ENCODE measurements at regions not wholly inside any gene's neighbourhood (a gene's known extent, or its start where the extent isn't known, plus 50 kb on each side); places are given as distances from the start of the nearest gene placed in this dataset.

DNA sequence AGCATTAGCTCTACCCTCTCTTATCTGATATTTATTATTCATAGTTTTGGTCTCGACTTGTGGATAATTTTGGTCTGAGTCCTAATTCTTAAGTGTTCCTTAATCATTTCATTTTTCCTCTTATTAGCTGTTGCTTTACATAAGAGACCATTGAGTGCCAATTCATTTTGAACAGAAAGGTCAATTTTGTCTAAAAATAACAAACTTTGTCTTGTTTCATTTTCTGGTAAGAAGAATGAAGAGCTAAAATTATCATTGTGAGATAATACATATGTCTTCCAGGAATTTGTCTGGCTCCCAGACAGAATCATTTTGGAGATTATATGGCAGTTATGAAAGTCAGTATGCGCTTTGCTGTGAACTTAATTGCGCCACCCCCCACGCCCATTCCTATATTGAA lies 1471.8 kb downstream of the PCDH7 start:
- no peak for DNase-seq (ENCODE audit: low spot score)
- Histone ChIP-seq H3K4me3 (no peak overlapping the region), H3K9me3 (ENCODE audit: low read depth) (no peaks in the 10 kb centered on the region), H4K20me1 (ENCODE audit: low read depth) (no peaks in the 10 kb centered on the region), H3K4me1 (no peaks in the 10 kb centered on the region), H2AFZ (replicated peaks) (no peak overlapping the region), H3K27ac (no peak overlapping the region), H3K9ac (no peak overlapping the region), H3K36me3 (no peaks in the 10 kb centered on the region), H3K79me2 (ENCODE audit: low read depth) (no peaks in the 10 kb centered on the region), H3K27me3 (no peaks in the 10 kb centered on the region), H3F3A (ENCODE audit: low read depth) (no peaks in the 10 kb centered on the region), H3K4me2 (no peak overlapping the region)
- H3K27me3 Mint-ChIP-seq (ENCODE audit: insufficient read depth, low read depth): peaks cover 2% of the 10 kb centered on the region
- no peak for TF ChIP-seq EZH2 (IDR thresholded peaks at IDR 0.05)
- no peak for TF ChIP-seq EZH2phosphoT487 (IDR thresholded peaks at IDR 0.05)
- TF ChIP-seq, protein P1, sequence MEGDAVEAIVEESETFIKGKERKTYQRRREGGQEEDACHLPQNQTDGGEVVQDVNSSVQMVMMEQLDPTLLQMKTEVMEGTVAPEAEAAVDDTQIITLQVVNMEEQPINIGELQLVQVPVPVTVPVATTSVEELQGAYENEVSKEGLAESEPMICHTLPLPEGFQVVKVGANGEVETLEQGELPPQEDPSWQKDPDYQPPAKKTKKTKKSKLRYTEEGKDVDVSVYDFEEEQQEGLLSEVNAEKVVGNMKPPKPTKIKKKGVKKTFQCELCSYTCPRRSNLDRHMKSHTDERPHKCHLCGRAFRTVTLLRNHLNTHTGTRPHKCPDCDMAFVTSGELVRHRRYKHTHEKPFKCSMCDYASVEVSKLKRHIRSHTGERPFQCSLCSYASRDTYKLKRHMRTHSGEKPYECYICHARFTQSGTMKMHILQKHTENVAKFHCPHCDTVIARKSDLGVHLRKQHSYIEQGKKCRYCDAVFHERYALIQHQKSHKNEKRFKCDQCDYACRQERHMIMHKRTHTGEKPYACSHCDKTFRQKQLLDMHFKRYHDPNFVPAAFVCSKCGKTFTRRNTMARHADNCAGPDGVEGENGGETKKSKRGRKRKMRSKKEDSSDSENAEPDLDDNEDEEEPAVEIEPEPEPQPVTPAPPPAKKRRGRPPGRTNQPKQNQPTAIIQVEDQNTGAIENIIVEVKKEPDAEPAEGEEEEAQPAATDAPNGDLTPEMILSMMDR (IDR thresholded peaks at IDR 0.05): no peak
- no peak overlapping the region for H3K27ac Mint-ChIP-seq
- no peaks in the 10 kb centered on the region for H3K36me3 Mint-ChIP-seq
- no peak overlapping the region for H3K4me3 Mint-ChIP-seq
- H3K4me1 Mint-ChIP-seq: no peaks in the 10 kb centered on the region
- no peaks in the 10 kb centered on the region for H3K9me3 Mint-ChIP-seq

DNA sequence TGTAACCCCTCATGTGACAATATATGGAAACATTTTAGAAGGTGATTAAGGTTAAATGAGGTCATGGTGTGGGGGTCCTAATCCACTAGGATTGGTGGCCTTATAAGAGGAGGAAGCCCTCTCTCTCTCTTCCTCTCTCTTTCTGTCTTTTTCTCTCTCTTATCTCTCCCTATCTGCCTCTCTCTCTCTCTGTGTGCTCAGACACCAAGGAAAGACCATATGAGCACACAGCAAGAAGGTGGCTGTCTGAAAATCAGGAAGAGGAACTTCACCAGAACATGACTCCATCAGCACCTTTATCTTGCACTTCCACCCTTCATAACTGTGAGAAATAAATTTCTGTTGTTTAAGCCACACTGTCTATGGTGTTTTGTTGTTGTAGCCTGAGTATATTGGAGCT lies 1472.2 kb downstream of the PCDH7 start:
- Histone ChIP-seq H3K4me1 (no peaks in the 10 kb centered on the region), H3K9me3 (ENCODE audit: low read depth) (no peaks in the 10 kb centered on the region), H3K9ac (no peak overlapping the region), H3K4me3 (no peak overlapping the region), H3K27me3 (no peaks in the 10 kb centered on the region), H3K27ac (no peak overlapping the region), H3F3A (ENCODE audit: low read depth) (no peaks in the 10 kb centered on the region), H3K4me2 (no peak overlapping the region), H4K20me1 (ENCODE audit: low read depth) (no peaks in the 10 kb centered on the region), H3K36me3 (no peaks in the 10 kb centered on the region), H3K79me2 (ENCODE audit: low read depth) (no peaks in the 10 kb centered on the region), H2AFZ (replicated peaks) (no peak overlapping the region)
- DNase-seq (ENCODE audit: low spot score): no peak
- Mint-ChIP-seq H3K4me1 (no peaks in the 10 kb centered on the region), H3K27me3 (ENCODE audit: insufficient read depth, low read depth) (peaks cover 2% of the 10 kb centered on the region), H3K4me3 (no peak overlapping the region), H3K9me3 (no peaks in the 10 kb centered on the region), H3K27ac (no peak overlapping the region), H3K36me3 (no peaks in the 10 kb centered on the region)
- no peak for TF ChIP-seq EZH2phosphoT487 (IDR thresholded peaks at IDR 0.05)
- TF ChIP-seq, protein P1 (IDR thresholded peaks at IDR 0.05): no peak
- no peak for TF ChIP-seq EZH2 (IDR thresholded peaks at IDR 0.05)

DNA sequence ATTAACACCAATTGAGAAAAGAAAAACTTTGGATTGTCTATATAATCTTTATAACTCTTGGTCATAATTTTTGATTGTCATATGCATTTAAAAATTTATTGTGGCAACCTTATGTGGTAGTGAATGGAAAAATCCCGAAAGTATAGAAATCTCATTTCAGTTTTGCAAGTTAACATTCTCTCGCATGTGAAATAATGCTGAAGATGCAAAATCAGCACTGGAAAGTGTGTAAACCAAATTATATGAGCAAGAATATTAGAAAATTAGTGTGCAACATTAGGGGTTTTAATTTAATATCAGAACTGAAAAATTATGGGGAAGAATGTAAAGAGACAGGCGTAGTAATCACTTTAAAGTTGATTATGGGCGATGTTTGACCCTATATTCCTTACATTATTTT lies 1472.8 kb downstream of the PCDH7 start:
- no peaks in the 10 kb centered on the region for H3K9me3 ChIP-seq (ENCODE audit: low read depth)
- H2AFZ ChIP-seq (replicated peaks): no peak overlapping the region
- no peaks in the 10 kb centered on the region for H3K4me1 ChIP-seq
- H3K4me3 Mint-ChIP-seq: no peak overlapping the region
- H3K4me3 ChIP-seq: no peak overlapping the region
- H3K36me3 Mint-ChIP-seq: no peaks in the 10 kb centered on the region
- TF ChIP-seq EZH2 (IDR thresholded peaks at IDR 0.05) (no peak), EZH2phosphoT487 (IDR thresholded peaks at IDR 0.05) (no peak)
- TF ChIP-seq, protein P1 (IDR thresholded peaks at IDR 0.05): no peak
- peaks cover 2% of the 10 kb centered on the region for H3K27me3 Mint-ChIP-seq (ENCODE audit: insufficient read depth, low read depth)
- H3K36me3 ChIP-seq: no peaks in the 10 kb centered on the region
- H3K27ac Mint-ChIP-seq: no peak overlapping the region
- H3K4me2 ChIP-seq: no peak overlapping the region
- H3K9me3 Mint-ChIP-seq: no peaks in the 10 kb centered on the region
- H3F3A ChIP-seq (ENCODE audit: low read depth): no peaks in the 10 kb centered on the region
- no peaks in the 10 kb centered on the region for H3K27me3 ChIP-seq
- H3K9ac ChIP-seq: no peak overlapping the region
- H4K20me1 ChIP-seq (ENCODE audit: low read depth): no peaks in the 10 kb centered on the region
- H3K4me1 Mint-ChIP-seq: no peaks in the 10 kb centered on the region
- H3K79me2 ChIP-seq (ENCODE audit: low read depth): no peaks in the 10 kb centered on the region
- DNase-seq (ENCODE audit: low spot score): no peak
- no peak overlapping the region for H3K27ac ChIP-seq

Data from neural progenitor cell (in vitro differentiated cells).